ENCODE measurements at regions not wholly inside any gene's neighbourhood (a gene's known extent, or its start where the extent isn't known, plus 50 kb on each side); places are given as distances from the start of the nearest gene placed in this dataset.

- DNase-seq (ENCODE audit: low read depth): no peak
- no peak for TF ChIP-seq CTCF (IDR thresholded peaks at IDR 0.05; ENCODE audit: low read length, missing control alignments)
- no peak overlapping the region for H3K4me3 ChIP-seq (replicated peaks; ENCODE audit: low read depth, low read length)
These were observed 95.0 kb upstream of the BMPER start for GRCh38 chr7:33810356-33810755.

GRCh38 chr7:33813331-33813730 is 92.0 kb upstream of the BMPER start:
- DNase-seq (ENCODE audit: low read depth): peak; percentile 39
- H3K4me3 ChIP-seq (replicated peaks; ENCODE audit: low read depth, low read length): no peak overlapping the region
- TF ChIP-seq CTCF (IDR thresholded peaks at IDR 0.05; ENCODE audit: low read length, missing control alignments): no peak

DNA sequence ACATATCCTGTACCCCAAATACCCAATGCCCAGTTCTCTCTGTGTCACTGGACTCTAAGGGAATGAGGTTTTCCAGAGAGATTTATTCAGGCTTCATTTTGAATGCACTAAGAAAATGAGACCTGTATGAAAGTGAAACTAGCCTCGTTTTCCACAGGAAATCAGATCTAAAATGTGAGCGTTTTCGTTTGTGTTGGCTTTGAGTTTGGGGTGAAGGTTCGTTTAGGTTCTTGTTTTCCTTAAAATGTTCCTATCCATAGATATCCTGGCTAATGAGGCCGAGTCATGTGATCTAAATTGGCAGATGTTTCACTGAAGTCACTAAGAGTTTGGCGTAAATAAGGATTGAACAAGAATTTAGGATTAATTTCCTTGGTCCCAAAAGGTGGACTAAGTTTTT is 90.9 kb upstream of the BMPER start:
- no peak overlapping the region for H3K4me3 ChIP-seq (replicated peaks; ENCODE audit: low read depth, low read length)
- TF ChIP-seq CTCF (IDR thresholded peaks at IDR 0.05; ENCODE audit: low read length, missing control alignments): no peak
- DNase-seq (ENCODE audit: low read depth): peak; percentile 40

DNA sequence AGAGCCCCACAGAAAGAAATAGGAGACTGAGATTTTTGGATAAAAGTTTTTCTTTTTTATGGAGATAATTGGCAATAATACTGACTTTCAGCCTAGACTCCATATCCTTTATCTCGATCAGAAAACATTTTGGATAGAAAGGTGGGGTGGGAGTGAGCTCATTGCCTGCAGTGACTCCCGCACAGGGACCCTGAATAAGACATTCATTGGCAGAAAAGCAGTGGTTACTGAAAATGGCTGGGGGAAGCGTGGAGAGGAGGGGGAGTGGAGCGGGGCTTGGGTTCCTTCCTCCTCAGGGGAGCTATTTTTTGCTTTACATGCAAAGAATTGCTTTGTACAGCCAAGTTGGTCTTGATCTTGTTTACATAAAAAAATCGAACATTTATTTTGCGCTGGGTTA is 90.4 kb upstream of the BMPER start:
- no peak for TF ChIP-seq CTCF (IDR thresholded peaks at IDR 0.05; ENCODE audit: low read length, missing control alignments)
- no peak for DNase-seq (ENCODE audit: low read depth)
- no peak overlapping the region for H3K4me3 ChIP-seq (replicated peaks; ENCODE audit: low read depth, low read length)

GRCh38 chr7:33815336-33815735 is 90.0 kb upstream of the BMPER start:
- no peak overlapping the region for H3K4me3 ChIP-seq (replicated peaks; ENCODE audit: low read depth, low read length)
- TF ChIP-seq CTCF (IDR thresholded peaks at IDR 0.05; ENCODE audit: low read length, missing control alignments): no peak
- no peak for DNase-seq (ENCODE audit: low read depth)

DNA sequence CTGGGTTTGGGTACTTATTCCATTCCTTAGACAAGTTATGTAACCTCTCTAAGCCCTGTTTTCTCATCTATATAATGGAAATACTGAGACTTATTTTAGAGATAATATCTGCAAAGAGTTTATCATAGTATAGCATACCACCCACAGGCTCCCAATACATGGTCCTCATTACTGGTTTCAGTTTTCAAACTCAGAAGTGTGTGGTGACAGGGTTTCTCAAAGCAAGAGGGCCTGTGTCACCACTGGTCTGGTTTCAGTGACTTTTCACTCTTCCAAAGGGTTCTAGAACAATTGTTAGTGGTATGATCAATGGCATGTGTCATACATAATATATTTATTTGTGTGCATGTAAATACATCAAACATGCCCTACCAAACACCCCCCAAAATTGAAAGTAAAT is 89.2 kb upstream of the BMPER start:
- DNase-seq (ENCODE audit: low read depth): no peak
- no peak for TF ChIP-seq CTCF (IDR thresholded peaks at IDR 0.05; ENCODE audit: low read length, missing control alignments)
- no peak overlapping the region for H3K4me3 ChIP-seq (replicated peaks; ENCODE audit: low read depth, low read length)

GRCh38 chr7:33819658-33820057 is 85.7 kb upstream of the BMPER start:
- no peak overlapping the region for H3K4me3 ChIP-seq (replicated peaks; ENCODE audit: low read depth, low read length)
- DNase-seq (ENCODE audit: low read depth): no peak
- no peak for TF ChIP-seq CTCF (IDR thresholded peaks at IDR 0.05; ENCODE audit: low read length, missing control alignments)
